ENCODE measurements at regions not wholly inside any gene's neighbourhood (a gene's known extent, or its start where the extent isn't known, plus 50 kb on each side); places are given as distances from the start of the nearest gene placed in this dataset.

GRCh38 chr15:39312984-39313383 lies 267.9 kb upstream of the THBS1 start:
- TF ChIP-seq, protein P1, sequence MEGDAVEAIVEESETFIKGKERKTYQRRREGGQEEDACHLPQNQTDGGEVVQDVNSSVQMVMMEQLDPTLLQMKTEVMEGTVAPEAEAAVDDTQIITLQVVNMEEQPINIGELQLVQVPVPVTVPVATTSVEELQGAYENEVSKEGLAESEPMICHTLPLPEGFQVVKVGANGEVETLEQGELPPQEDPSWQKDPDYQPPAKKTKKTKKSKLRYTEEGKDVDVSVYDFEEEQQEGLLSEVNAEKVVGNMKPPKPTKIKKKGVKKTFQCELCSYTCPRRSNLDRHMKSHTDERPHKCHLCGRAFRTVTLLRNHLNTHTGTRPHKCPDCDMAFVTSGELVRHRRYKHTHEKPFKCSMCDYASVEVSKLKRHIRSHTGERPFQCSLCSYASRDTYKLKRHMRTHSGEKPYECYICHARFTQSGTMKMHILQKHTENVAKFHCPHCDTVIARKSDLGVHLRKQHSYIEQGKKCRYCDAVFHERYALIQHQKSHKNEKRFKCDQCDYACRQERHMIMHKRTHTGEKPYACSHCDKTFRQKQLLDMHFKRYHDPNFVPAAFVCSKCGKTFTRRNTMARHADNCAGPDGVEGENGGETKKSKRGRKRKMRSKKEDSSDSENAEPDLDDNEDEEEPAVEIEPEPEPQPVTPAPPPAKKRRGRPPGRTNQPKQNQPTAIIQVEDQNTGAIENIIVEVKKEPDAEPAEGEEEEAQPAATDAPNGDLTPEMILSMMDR (IDR thresholded peaks at IDR 0.05; ENCODE audit: low read depth, low read length, poor library complexity, severe bottlenecking): no peak
- no peak for TF ChIP-seq EZH2phosphoT487 (IDR thresholded peaks at IDR 0.05; ENCODE audit: borderline replicate concordance, low read length)
